SK-N-SH treated with all-trans-retinoic acid at 6 μM for 48 hours (cell line): ENCODE measurements at regions not wholly inside any gene's neighbourhood (a gene's known extent, or its start where the extent isn't known, plus 50 kb on each side); places are given as distances from the start of the nearest gene placed in this dataset.

Experiments used
- ATAC-seq: fragments of 200-7000 bp; cut with Tn5 transposase; 3 replicates; pipeline ENCODE4 v1.9.1; 2020; ENCODE audit warnings: mild to moderate bottlenecking, moderate library complexity
- ARNTL ChIP-seq: fragments of 450-650 bp; formaldehyde crosslinking; IDR thresholded peaks from 2 replicates; pipeline ENCODE4 v1.5.0; 2020; ENCODE audit warnings: low read depth, mild to moderate bottlenecking, moderate library complexity, borderline replicate concordance
- BACH2 ChIP-seq: fragments of 250-450 bp; sonication (Bioruptor Pico); IDR thresholded peaks from 2 replicates; pipeline ENCODE4 v1.9.0; 2021; ENCODE audit warnings: mild to moderate bottlenecking, borderline replicate concordance
- CREB5 ChIP-seq: fragments of 250-450 bp; sonication (Bioruptor Pico); IDR thresholded peaks from 2 replicates; pipeline ENCODE4 v1.5.1; 2020; ENCODE audit warnings: low read depth, mild to moderate bottlenecking, moderate library complexity
- CSDC2 ChIP-seq: fragments of 250-450 bp; sonication (Bioruptor Pico); IDR thresholded peaks from 2 replicates; pipeline ENCODE4 v1.5.0; 2020; ENCODE audit warnings: mild to moderate bottlenecking, moderate library complexity
- ESRRG ChIP-seq: fragments of 250-450 bp; sonication (Bioruptor Pico); IDR thresholded peaks from 2 replicates; pipeline ENCODE4 v1.6.1; 2021; ENCODE audit warnings: mild to moderate bottlenecking
- GLIS3 ChIP-seq: fragments of 250-450 bp; sonication (Bioruptor Pico); IDR thresholded peaks from 2 replicates; pipeline ENCODE4 v1.5.0; 2020; ENCODE audit warnings: mild to moderate bottlenecking, moderate library complexity
- ISL1 ChIP-seq: fragments of 250-450 bp; sonication (Bioruptor Pico); IDR thresholded peaks from 2 replicates; pipeline ENCODE4 v2.1.2; 2022; ENCODE audit warnings: mild to moderate bottlenecking, moderate library complexity
- OSR1 ChIP-seq: fragments of 250-450 bp; sonication (Bioruptor Pico); IDR thresholded peaks from 2 replicates; pipeline ENCODE4 v1.8.0; 2022; ENCODE audit warnings: moderate library complexity, mild to moderate bottlenecking, inconsistent platforms
- PATZ1 ChIP-seq: fragments of 250-450 bp; sonication (Bioruptor Pico); IDR thresholded peaks from 2 replicates; pipeline ENCODE4 v1.8.0; 2020; ENCODE audit warnings: mild to moderate bottlenecking, moderate library complexity, borderline replicate concordance
- PPARA ChIP-seq: fragments of 250-450 bp; sonication (Bioruptor Pico); IDR thresholded peaks from 2 replicates; pipeline ENCODE4 v1.5.0; 2020; ENCODE audit warnings: mild to moderate bottlenecking, borderline replicate concordance
- RARB ChIP-seq: fragments of 250-450 bp; sonication (Bioruptor Pico); IDR thresholded peaks from 2 replicates; pipeline ENCODE4 v1.8.0; 2021; ENCODE audit warnings: mild to moderate bottlenecking, moderate library complexity
- SNAI2 ChIP-seq: fragments of 250-450 bp; sonication (Bioruptor Pico); IDR thresholded peaks from 2 replicates; pipeline ENCODE4 v1.5.0; 2020; ENCODE audit warnings: mild to moderate bottlenecking, moderate library complexity
- TOX ChIP-seq: fragments of 250-450 bp; sonication (Bioruptor Pico); IDR thresholded peaks from 2 replicates; pipeline ENCODE4 v1.8.0; 2021; ENCODE audit warnings: mild to moderate bottlenecking, moderate library complexity, borderline replicate concordance
- TSHZ2 ChIP-seq: fragments of 250-450 bp; sonication (Bioruptor Pico); IDR thresholded peaks from 2 replicates; pipeline ENCODE4 v1.5.0; 2020; ENCODE audit warnings: mild to moderate bottlenecking, moderate library complexity
- ZC3H10 ChIP-seq: fragments of 250-450 bp; sonication (Bioruptor Pico); IDR thresholded peaks from 2 replicates; pipeline ENCODE4 v1.5.1; 2021; ENCODE audit warnings: mild to moderate bottlenecking, moderate library complexity
- ZFP3 ChIP-seq: fragments of 250-450 bp; sonication (Bioruptor Pico); IDR thresholded peaks from 2 replicates; pipeline ENCODE4 v1.5.0; 2020; ENCODE audit warnings: mild to moderate bottlenecking, moderate library complexity
- ZFP30 ChIP-seq: fragments of 450-650 bp; formaldehyde crosslinking; IDR thresholded peaks from 2 replicates; pipeline ENCODE4 v1.5.0; 2022; ENCODE audit warnings: mild to moderate bottlenecking, moderate library complexity
- ZNF565 ChIP-seq: fragments of 450-650 bp; formaldehyde crosslinking; conservative IDR thresholded peaks from 2 replicates; pipeline ENCODE4 v1.5.0; 2020; ENCODE audit warnings: low read depth, mild to moderate bottlenecking, moderate library complexity
- ZNF70 ChIP-seq: fragments of 450-650 bp; formaldehyde crosslinking; IDR thresholded peaks from 2 replicates; pipeline ENCODE4 v1.5.0; 2020; ENCODE audit warnings: mild to moderate bottlenecking, moderate library complexity
- ZNF8 ChIP-seq: fragments of 450-650 bp; formaldehyde crosslinking; IDR thresholded peaks from 2 replicates; pipeline ENCODE4 v1.5.0; 2020; ENCODE audit warnings: mild to moderate bottlenecking, moderate library complexity
- TF ChIP-seq, protein P1 (sequence below): fragments of 250-450 bp; sonication (Bioruptor Pico); IDR thresholded peaks from 2 replicates; pipeline ENCODE4 v1.8.0; 2021; ENCODE audit warnings: low read depth, mild to moderate bottlenecking, moderate library complexity, borderline replicate concordance
- TF ChIP-seq, protein P2 (sequence below): fragments of 250-450 bp; sonication (Bioruptor Pico); IDR thresholded peaks from 2 replicates; pipeline ENCODE4 v1.5.1; 2021; ENCODE audit warnings: mild to moderate bottlenecking, moderate library complexity

DNA sequence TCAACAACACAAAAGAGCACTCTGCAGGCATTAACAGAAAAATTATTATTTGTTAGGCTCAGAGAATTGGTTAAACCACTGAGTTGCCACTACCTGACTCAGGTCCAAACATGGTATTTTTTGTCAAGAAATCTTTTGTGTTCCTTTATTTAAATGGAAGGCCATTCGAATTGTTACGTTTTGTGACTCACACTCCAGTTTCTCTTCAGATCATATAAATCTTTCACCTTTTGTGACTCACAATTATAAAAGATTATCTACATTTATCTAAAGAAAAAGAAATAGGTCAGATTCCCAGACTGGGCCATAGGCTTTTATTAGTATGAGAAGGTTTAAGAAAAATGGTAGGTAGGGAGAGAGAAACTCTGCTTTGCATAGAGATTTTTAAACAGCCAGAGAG lies 669.8 kb downstream of the GALC start:
- no peak for ATAC-seq
- TF ChIP-seq ZNF70 (no peak), GLIS3 (no peak), PATZ1 (no peak), CSDC2 (CRISPR knock-in tag) (no peak), OSR1 (CRISPR knock-in tag) (no peak), PPARA (CRISPR knock-in tag) (no peak), ZNF8 (CRISPR knock-in tag) (no peak), TSHZ2 (CRISPR knock-in tag) (no peak), RARB (no peak), ZFP30 (CRISPR knock-in tag) (no peak)
- TF ChIP-seq, all 23 proteins: peak for 0

GRCh38 chr14:87321548-87321947 lies 671.4 kb downstream of the GALC start:
- TF ChIP-seq ZNF565 (CRISPR knock-in tag) (no peak), ZNF8 (CRISPR knock-in tag) (no peak), ARNTL (CRISPR knock-in tag) (no peak), SNAI2 (CRISPR knock-in tag) (no peak), PPARA (CRISPR knock-in tag) (no peak), ZFP3 (CRISPR knock-in tag) (no peak), ZNF70 (no peak), RARB (no peak)
- TF ChIP-seq, protein P1, sequence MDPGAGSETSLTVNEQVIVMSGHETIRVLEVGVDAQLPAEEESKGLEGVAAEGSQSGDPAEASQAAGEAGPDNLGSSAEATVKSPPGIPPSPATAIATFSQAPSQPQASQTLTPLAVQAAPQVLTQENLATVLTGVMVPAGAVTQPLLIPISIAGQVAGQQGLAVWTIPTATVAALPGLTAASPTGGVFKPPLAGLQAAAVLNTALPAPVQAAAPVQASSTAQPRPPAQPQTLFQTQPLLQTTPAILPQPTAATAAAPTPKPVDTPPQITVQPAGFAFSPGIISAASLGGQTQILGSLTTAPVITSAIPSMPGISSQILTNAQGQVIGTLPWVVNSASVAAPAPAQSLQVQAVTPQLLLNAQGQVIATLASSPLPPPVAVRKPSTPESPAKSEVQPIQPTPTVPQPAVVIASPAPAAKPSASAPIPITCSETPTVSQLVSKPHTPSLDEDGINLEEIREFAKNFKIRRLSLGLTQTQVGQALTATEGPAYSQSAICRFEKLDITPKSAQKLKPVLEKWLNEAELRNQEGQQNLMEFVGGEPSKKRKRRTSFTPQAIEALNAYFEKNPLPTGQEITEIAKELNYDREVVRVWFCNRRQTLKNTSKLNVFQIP (CRISPR knock-in tag): no peak

DNA sequence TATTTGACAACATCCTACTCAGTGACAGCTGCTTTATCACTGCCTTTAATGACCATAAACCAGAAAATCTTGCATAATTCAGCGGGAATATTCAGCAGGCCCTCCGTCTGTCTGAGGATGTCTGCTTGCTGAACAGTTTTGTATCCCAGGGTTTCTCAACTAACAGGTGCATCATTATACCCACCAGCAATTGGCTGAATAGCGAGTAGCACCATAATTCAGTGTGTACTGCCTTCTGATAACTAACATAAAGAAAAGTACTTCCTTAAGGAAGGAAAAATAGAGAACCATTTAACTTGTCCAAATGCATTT lies 680.1 kb downstream of the GALC start:
- TF ChIP-seq OSR1 (CRISPR knock-in tag): no peak
- no peak for TF ChIP-seq BACH2 (CRISPR knock-in tag)
- no peak for TF ChIP-seq ZNF8 (CRISPR knock-in tag)
- no peak for TF ChIP-seq PATZ1
- TF ChIP-seq SNAI2 (CRISPR knock-in tag): no peak
- TF ChIP-seq ESRRG (CRISPR knock-in tag): no peak
- TF ChIP-seq, protein P2, sequence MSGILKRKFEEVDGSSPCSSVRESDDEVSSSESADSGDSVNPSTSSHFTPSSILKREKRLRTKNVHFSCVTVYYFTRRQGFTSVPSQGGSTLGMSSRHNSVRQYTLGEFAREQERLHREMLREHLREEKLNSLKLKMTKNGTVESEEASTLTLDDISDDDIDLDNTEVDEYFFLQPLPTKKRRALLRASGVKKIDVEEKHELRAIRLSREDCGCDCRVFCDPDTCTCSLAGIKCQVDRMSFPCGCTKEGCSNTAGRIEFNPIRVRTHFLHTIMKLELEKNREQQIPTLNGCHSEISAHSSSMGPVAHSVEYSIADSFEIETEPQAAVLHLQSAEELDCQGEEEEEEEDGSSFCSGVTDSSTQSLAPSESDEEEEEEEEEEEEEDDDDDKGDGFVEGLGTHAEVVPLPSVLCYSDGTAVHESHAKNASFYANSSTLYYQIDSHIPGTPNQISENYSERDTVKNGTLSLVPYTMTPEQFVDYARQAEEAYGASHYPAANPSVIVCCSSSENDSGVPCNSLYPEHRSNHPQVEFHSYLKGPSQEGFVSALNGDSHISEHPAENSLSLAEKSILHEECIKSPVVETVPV: no peak
- TF ChIP-seq ZFP3 (CRISPR knock-in tag): no peak
- no peak for TF ChIP-seq PPARA (CRISPR knock-in tag)
- TF ChIP-seq ISL1 (CRISPR knock-in tag): no peak
- no peak for TF ChIP-seq ZC3H10 (CRISPR knock-in tag)
- no peak for TF ChIP-seq TOX (CRISPR knock-in tag)
- TF ChIP-seq ZNF565 (CRISPR knock-in tag): no peak
- TF ChIP-seq ZNF70: no peak
- no peak for TF ChIP-seq CREB5
- TF ChIP-seq, protein P1 (CRISPR knock-in tag): no peak
- TF ChIP-seq CSDC2 (CRISPR knock-in tag): no peak
- no peak for TF ChIP-seq RARB
- no peak for ATAC-seq

More at GRCh38 chr14:87321548-87321947, 671.4 kb downstream of the GALC start:
- no peak for ATAC-seq
